Uterus (tissue), 3 donors: ENCODE measurements at regions not wholly inside any gene's neighbourhood (a gene's known extent, or its start where the extent isn't known, plus 50 kb on each side); places are given as distances from the start of the nearest gene placed in this dataset.

ENCODE experiments used
- DNase-seq, 2 donors: peaks; one replicate each; pipeline ENCODE4 v3.0.0-alpha.2; 2019 to 2020
- H3K27ac ChIP-seq, 2 donors: fragments of 200-600 bp; sonication (generic); 1 replicate in 1 of 2; 2 replicates in 1 of 2; pipeline ENCODE4 v1.5.1; 2016 to 2018
- H3K27me3 ChIP-seq, 2 donors: fragments of 200-600 bp; sonication (generic); one replicate each; pipeline ENCODE4 v1.5.1; 2018 to 2019; ENCODE audit warnings: control low read depth in 1 of 2
- H3K36me3 ChIP-seq, 2 donors: fragments of 200-600 bp; sonication (generic); one replicate each; pipeline ENCODE4 v1.5.1; 2019; ENCODE audit warnings: control low read depth in 1 of 2
- H3K4me1 ChIP-seq, 2 donors: fragments of 200-600 bp; sonication (generic); one replicate each; pipeline ENCODE4 v1.5.1; 2018 to 2019; ENCODE audit warnings: control low read depth in 1 of 2
- H3K4me3 ChIP-seq, 2 donors: fragments of 200-600 bp; sonication (generic); 1 replicate in 1 of 2; 2 replicates in 1 of 2; pipeline ENCODE4 v1.5.1; 2018 to 2019; ENCODE audit warnings: mild to moderate bottlenecking in 1 of 2
- H3K9me3 ChIP-seq, 2 donors: fragments of 200-600 bp; sonication (generic); one replicate each; pipeline ENCODE4 v1.5.1; 2019; ENCODE audit warnings: control low read depth in 1 of 2
- POLR2A ChIP-seq, 2 donors: fragments of 450-650 bp; IDR thresholded peaks; one replicate each; pipeline ENCODE4 v1.6.1; 2016; ENCODE audit warnings: antibody characterized with exemption in 2 of 2, mild to moderate bottlenecking in 1 of 2, moderate library complexity in 1 of 2
- intact Hi-C: fragments of 100-400 bp; cut with DNase I; formaldehyde crosslinking; loops from one replicate; pipeline ENCODE4 v1.15.1; 2023; ENCODE audit warnings: low total_unique reads
- TF ChIP-seq, protein P1 (sequence below), 4 experiments: fragments of 200-600 bp in 2 of 4; fragments of 450-650 bp in 2 of 4; sonication (generic) in 2 of 4; IDR thresholded peaks; one replicate each; pipeline ENCODE4 v1.5.1; 2016 to 2019; ENCODE audit warnings: antibody characterized with exemption in 4 of 4, mild to moderate bottlenecking in 2 of 4, moderate library complexity in 1 of 4
- donor health status: DM: yes; HTN: yes; CAD: no.

- Histone ChIP-seq H3K27ac (no peak overlapping the region), H3K36me3 (no peaks in the 10 kb centered on the region), H3K9me3 (no peaks in the 10 kb centered on the region), H3K4me3 (no peak overlapping the region), H3K4me1 (no peaks in the 10 kb centered on the region), H3K27me3 (no peaks in the 10 kb centered on the region)
- intact Hi-C loops, result no loop called here
- no peak for DNase-seq
- TF ChIP-seq, protein P1, sequence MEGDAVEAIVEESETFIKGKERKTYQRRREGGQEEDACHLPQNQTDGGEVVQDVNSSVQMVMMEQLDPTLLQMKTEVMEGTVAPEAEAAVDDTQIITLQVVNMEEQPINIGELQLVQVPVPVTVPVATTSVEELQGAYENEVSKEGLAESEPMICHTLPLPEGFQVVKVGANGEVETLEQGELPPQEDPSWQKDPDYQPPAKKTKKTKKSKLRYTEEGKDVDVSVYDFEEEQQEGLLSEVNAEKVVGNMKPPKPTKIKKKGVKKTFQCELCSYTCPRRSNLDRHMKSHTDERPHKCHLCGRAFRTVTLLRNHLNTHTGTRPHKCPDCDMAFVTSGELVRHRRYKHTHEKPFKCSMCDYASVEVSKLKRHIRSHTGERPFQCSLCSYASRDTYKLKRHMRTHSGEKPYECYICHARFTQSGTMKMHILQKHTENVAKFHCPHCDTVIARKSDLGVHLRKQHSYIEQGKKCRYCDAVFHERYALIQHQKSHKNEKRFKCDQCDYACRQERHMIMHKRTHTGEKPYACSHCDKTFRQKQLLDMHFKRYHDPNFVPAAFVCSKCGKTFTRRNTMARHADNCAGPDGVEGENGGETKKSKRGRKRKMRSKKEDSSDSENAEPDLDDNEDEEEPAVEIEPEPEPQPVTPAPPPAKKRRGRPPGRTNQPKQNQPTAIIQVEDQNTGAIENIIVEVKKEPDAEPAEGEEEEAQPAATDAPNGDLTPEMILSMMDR (IDR thresholded peaks at IDR 0.05), result no peak
- TF ChIP-seq POLR2A (IDR thresholded peaks at IDR 0.05), result no peak
These were observed 92.9 kb upstream of the PPM1J start for GRCh38 chr1:112807999-112808398.

DNA sequence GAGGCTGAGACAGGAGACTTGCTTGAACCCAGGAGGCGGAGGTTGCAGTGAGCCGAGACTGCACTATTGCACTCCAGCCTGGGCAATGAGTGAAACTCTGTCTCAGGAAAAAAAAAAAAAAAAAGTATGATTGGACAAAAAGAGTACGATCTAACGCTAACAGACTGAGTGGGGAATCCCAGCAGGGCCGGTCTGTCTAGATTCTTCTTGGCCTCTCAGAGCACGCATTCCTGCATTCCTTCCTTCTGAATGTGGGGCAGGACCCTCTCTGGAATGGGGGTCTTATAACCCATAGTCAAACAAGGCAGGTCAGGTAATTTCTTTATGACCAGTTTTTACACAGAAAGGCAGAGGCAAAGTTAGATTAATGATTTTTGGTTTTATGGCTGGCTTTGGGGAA, 92.0 kb upstream of the PPM1J start:
- H3K27me3 ChIP-seq, result no peaks in the 10 kb centered on the region
- TF ChIP-seq, protein P1 (IDR thresholded peaks at IDR 0.05), result no peak
- no peak for TF ChIP-seq POLR2A (IDR thresholded peaks at IDR 0.05)
- no peaks in the 10 kb centered on the region for H3K4me1 ChIP-seq
- no peak overlapping the region for H3K4me3 ChIP-seq
- H3K27ac ChIP-seq, result no peak overlapping the region
- no peak for DNase-seq
- intact Hi-C loops, result no loop called here
- no peaks in the 10 kb centered on the region for H3K36me3 ChIP-seq
- H3K9me3 ChIP-seq, result no peaks in the 10 kb centered on the region

DNA sequence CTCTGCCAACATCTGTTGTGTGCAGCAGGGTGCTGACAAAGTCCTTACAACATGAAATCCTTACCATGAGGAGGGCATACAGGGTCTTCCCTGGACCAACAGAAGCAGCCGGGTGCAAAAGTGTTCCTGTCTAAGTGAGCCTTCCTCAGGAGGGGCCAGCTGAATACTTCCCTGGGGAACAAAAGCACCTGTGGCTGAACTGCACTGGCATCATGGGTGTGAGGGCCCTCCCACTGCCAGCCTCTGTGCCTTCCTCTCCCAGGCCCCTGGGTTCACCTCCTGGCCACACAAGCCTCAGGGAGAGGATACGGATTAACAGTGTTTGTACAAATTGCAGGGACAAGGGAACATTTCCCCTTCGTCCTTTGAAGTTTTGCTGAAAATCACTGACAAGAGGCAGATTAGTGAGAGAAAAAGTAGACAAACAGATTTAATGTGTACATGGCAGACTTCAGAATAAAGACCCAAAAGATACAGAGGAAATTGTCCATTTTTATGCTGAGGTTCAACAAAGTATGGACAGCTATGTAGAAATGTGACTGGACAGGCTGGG, 91.0 kb upstream of the PPM1J start:
- H3K4me3 ChIP-seq, result no peak overlapping the region

DNA sequence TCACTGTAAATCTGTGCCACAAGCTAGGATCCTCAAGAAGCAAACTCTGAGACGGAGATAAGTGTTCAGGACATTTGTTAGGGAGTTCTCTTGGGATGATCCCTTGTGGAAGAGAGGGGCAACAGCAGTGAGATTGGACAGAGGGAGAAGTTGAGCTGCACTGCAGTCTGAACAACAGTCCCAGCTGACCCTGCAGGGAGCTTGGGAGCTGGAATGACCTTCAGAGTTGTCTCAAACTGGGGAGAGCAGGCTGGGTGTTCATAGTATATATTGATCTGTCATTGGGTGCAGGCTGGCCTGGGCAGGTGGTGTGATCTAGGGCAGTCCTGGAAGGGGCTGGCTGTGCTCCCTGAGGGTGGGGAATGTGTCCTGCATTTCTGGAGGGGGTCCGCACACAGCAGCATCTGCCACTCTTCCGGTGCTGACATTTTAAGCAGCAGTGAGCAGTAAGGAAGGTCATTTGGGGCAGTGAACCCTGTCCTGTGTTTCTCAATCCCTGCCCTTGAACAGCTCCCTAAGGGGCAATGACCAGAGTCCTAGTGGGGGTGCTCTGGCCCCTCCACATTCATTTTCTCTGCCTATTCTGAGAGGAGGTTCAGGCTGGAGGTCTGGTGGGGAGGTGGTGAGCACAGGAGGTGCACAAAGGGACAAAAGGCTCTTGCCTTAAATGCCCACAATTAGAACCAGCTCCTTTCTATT, 90.2 kb upstream of the PPM1J start:
- H3K9me3 ChIP-seq, result no peaks in the 10 kb centered on the region

More for the DNA sequence above, 91.0 kb upstream of the PPM1J start:
- Histone ChIP-seq H3K4me1 (no peaks in the 10 kb centered on the region), H3K9me3 (no peaks in the 10 kb centered on the region), H3K27me3 (no peaks in the 10 kb centered on the region), H3K27ac (no peak overlapping the region), H3K36me3 (no peaks in the 10 kb centered on the region)
- intact Hi-C loops, result no loop called here
- TF ChIP-seq POLR2A (IDR thresholded peaks at IDR 0.05), result no peak
- TF ChIP-seq, protein P1 (IDR thresholded peaks at IDR 0.05), result no peak
- DNase-seq, result no peak

More for the DNA sequence above, 90.2 kb upstream of the PPM1J start:
- H3K36me3 ChIP-seq, result no peaks in the 10 kb centered on the region
- TF ChIP-seq, protein P1 (IDR thresholded peaks at IDR 0.05), result no peak
- TF ChIP-seq POLR2A (IDR thresholded peaks at IDR 0.05), result no peak
- no peaks in the 10 kb centered on the region for H3K27me3 ChIP-seq
- no peak for DNase-seq
- H3K4me3 ChIP-seq, result no peak overlapping the region
- no peak overlapping the region for H3K27ac ChIP-seq
- intact Hi-C loops, result no loop called here
- H3K4me1 ChIP-seq, result no peaks in the 10 kb centered on the region
